Left cardiac atrium (tissue), 4 donors: ENCODE measurements at regions not wholly inside any gene's neighbourhood (a gene's known extent, or its start where the extent isn't known, plus 50 kb on each side); places are given as distances from the start of the nearest gene placed in this dataset.

ENCODE experiments used
- ATAC-seq, 2 donors: fragments of 200-7000 bp; cut with Tn5 transposase; one replicate each; pipeline ENCODE4 v1.9.1; 2020; ENCODE audit warnings: mild to moderate bottlenecking in 2 of 2, moderate library complexity in 2 of 2
- DNase-seq: peaks from one replicate; pipeline ENCODE4 v3.0.0-alpha.2; 2020
- intact Hi-C, 2 donors: fragments of 100-400 bp; cut with DNase I; formaldehyde crosslinking; loops; one replicate each; pipeline versions ENCODE4 v1.14.1 to v1.15.1; 2022 to 2023
- donor health status: DM: no; HTN: yes; CAD: no.
- donor health status: DM: no; HTN: yes; CAD: no; lungs with severe emphysema.
- donor health status: DM: yes; HTN: yes; CAD: no.
- donor health status: Dilated cardiomyopathy.

- intact Hi-C loops = no loop called here
- no peak for ATAC-seq
Measured at GRCh38 chr18:39845106-39845505, 2109.9 kb upstream of the PIK3C3 start.

GRCh38 chr18:39843546-39843945, 2111.5 kb upstream of the PIK3C3 start:
- no peak for DNase-seq
- intact Hi-C loops = no loop called here
- no peak for ATAC-seq

More at GRCh38 chr18:39845106-39845505, 2109.9 kb upstream of the PIK3C3 start:
- DNase-seq = no peak

- ATAC-seq (no peak), DNase-seq (no peak)
- intact Hi-C loops = no loop called here
Measured at GRCh38 chr18:39842366-39842914, 2112.6 kb upstream of the PIK3C3 start.

- DNase-seq (peak; percentile 47), ATAC-seq (peak; percentile 86 to 94)
- intact Hi-C loops = no loop called here
Measured at GRCh38 chr18:39841482-39842365, 2113.3 kb upstream of the PIK3C3 start.

GRCh38 chr18:39840856-39841481, 2114.1 kb upstream of the PIK3C3 start:
- no peak for DNase-seq
- peak; percentile 26 to 28 for ATAC-seq
- intact Hi-C loops = no loop called here

- DNase-seq (no peak), ATAC-seq (peak in 1 of 2 donors; percentile 19)
- intact Hi-C loops = no loop called here
Measured at GRCh38 chr18:39840406-39840805, 2114.6 kb upstream of the PIK3C3 start.

GRCh38 chr18:39839782-39840181, 2115.3 kb upstream of the PIK3C3 start:
- DNase-seq (no peak), ATAC-seq (no peak)
- intact Hi-C loops = no loop called here

GRCh38 chr18:39838831-39839230, 2116.2 kb upstream of the PIK3C3 start:
- DNase-seq (no peak), ATAC-seq (no peak)
- intact Hi-C loops = no loop called here

GRCh38 chr18:39835303-39836030, 2119.6 kb upstream of the PIK3C3 start:
- intact Hi-C loops = no loop called here
- DNase-seq = no peak
- peak in 1 of 2 donors; percentile 32 for ATAC-seq

GRCh38 chr18:39834636-39835035, 2120.4 kb upstream of the PIK3C3 start:
- DNase-seq (no peak), ATAC-seq (no peak)
- intact Hi-C loops = no loop called here

GRCh38 chr18:39825485-39826150, 2129.4 kb upstream of the PIK3C3 start:
- no peak for ATAC-seq
- intact Hi-C loops = no loop called here
- DNase-seq = no peak

GRCh38 chr18:39806525-39806924, 2148.5 kb upstream of the PIK3C3 start:
- intact Hi-C loops = no loop called here
- DNase-seq = no peak
- ATAC-seq = no peak

GRCh38 chr18:39805218-39805617, 2149.8 kb upstream of the PIK3C3 start:
- intact Hi-C loops = no loop called here
- ATAC-seq = no peak
- no peak for DNase-seq

GRCh38 chr18:39802648-39803229, 2152.3 kb upstream of the PIK3C3 start:
- no peak for ATAC-seq

GRCh38 chr18:39801848-39802247, 2153.2 kb upstream of the PIK3C3 start:
- intact Hi-C loops = no loop called here
- ATAC-seq (no peak), DNase-seq (no peak)

More at GRCh38 chr18:39802648-39803229, 2152.3 kb upstream of the PIK3C3 start:
- no peak for DNase-seq
- intact Hi-C loops = no loop called here

GRCh38 chr18:39801010-39801409, 2154.0 kb upstream of the PIK3C3 start:
- intact Hi-C loops = no loop called here
- no peak for ATAC-seq

GRCh38 chr18:39799006-39799405, 2156.0 kb upstream of the PIK3C3 start:
- DNase-seq (no peak), ATAC-seq (peak in 1 of 2 donors; percentile 65)
- intact Hi-C loops = no loop called here

More at GRCh38 chr18:39801010-39801409, 2154.0 kb upstream of the PIK3C3 start:
- DNase-seq = no peak

- intact Hi-C loops = no loop called here
- ATAC-seq (no peak), DNase-seq (no peak)
Measured at GRCh38 chr18:39796393-39796792, 2158.6 kb upstream of the PIK3C3 start.

GRCh38 chr18:39795350-39795749, 2159.7 kb upstream of the PIK3C3 start:
- no peak for DNase-seq
- no peak for ATAC-seq
- intact Hi-C loops = no loop called here
